Astrocyte of the cerebellum (primary cell): ENCODE measurements at regions not wholly inside any gene's neighbourhood (a gene's known extent, or its start where the extent isn't known, plus 50 kb on each side); places are given as distances from the start of the nearest gene placed in this dataset.

Experiments
- DNase-seq: peaks from one replicate; pipeline ENCODE4 v3.0.0-alpha.2; 2011; ENCODE audit warnings: low read depth
- H3K4me3 ChIP-seq: 2 replicates; pipeline ENCODE4 v1.5.1; 2011; ENCODE audit warnings: mild to moderate bottlenecking, low read depth, low read length, moderate library complexity
- CTCF ChIP-seq: IDR thresholded peaks from 2 replicates; pipeline ENCODE4 v1.5.1; 2012; ENCODE audit warnings: low read length, low read depth, moderate library complexity, mild to moderate bottlenecking; ENCODE audit errors: missing control alignments
- in situ Hi-C: cut with HindIII; loops from 2 replicates; pipeline ENCODE4 v1.10.0; 2017; ENCODE audit warnings: low sequenced_read_pairs

GRCh38 chr2:193517615-193518014, 1322.9 kb upstream of the TMEFF2 start:
- no peak overlapping the region for H3K4me3 ChIP-seq
- in situ Hi-C loops: no loop called here
- TF ChIP-seq CTCF: no peak
- DNase-seq: no peak

- no peak for TF ChIP-seq CTCF
- DNase-seq: no peak
- no peak overlapping the region for H3K4me3 ChIP-seq
- in situ Hi-C loops: no loop called here
Measured at GRCh38 chr2:193506035-193506434, 1311.3 kb upstream of the TMEFF2 start.

GRCh38 chr2:193505620-193506019, 1310.9 kb upstream of the TMEFF2 start:
- H3K4me3 ChIP-seq: no peak overlapping the region
- TF ChIP-seq CTCF: no peak
- in situ Hi-C loops: no loop called here
- no peak for DNase-seq

- no peak for TF ChIP-seq CTCF
- in situ Hi-C loops: no loop called here
- H3K4me3 ChIP-seq: no peak overlapping the region
- DNase-seq: no peak
Measured at GRCh38 chr2:193502363-193503035, 1307.8 kb upstream of the TMEFF2 start.

GRCh38 chr2:193496786-193497185, 1302.1 kb upstream of the TMEFF2 start:
- no peak overlapping the region for H3K4me3 ChIP-seq
- in situ Hi-C loops: no loop called here
- TF ChIP-seq CTCF: no peak
- no peak for DNase-seq

GRCh38 chr2:193482557-193482956, 1287.8 kb upstream of the TMEFF2 start:
- TF ChIP-seq CTCF: no peak
- no peak for DNase-seq
- no peak overlapping the region for H3K4me3 ChIP-seq
- in situ Hi-C loops: no loop called here
